ENCODE measurements at regions not wholly inside any gene's neighbourhood (a gene's known extent, or its start where the extent isn't known, plus 50 kb on each side); places are given as distances from the start of the nearest gene placed in this dataset.

DNA sequence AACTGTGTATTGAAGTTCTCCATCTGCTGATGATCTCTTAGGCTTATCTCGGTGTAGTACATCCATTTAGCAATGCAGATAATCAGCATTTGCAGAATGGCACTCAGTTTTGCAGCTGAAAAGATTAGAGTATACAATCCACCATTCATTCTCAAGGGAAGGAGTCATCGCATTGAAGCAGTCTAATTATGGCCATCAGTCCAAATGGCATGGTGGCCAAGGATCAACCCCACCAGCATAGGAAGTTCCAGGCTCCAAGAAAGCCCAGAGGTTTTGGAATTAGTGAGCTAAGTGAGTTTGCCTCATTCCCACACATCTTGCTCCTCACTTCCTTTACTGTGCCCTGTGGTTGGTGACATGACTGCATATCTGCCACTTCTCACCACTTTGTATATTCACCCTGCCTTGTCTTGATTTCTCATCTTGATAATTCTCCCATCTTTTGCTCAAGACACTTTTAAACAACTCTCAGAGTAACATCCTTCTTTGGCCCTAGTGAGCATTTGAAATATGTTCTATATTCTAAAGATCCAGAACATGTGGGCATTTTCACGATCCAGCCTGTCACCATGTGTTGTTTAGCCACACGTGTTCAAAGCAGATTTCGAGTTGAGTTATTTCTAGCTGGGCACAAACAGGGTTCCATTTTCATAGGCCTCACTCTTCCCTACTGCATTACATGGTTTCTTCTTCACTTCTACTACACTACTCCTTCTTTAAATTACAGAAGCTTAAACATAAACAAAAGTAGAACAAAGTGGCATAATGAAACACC, 1119.8 kb downstream of the TSN start:
- no peak for DNase-seq (ENCODE audit: low spot score)
- intact Hi-C loops (cut with DNase I), result no loop called here

DNA sequence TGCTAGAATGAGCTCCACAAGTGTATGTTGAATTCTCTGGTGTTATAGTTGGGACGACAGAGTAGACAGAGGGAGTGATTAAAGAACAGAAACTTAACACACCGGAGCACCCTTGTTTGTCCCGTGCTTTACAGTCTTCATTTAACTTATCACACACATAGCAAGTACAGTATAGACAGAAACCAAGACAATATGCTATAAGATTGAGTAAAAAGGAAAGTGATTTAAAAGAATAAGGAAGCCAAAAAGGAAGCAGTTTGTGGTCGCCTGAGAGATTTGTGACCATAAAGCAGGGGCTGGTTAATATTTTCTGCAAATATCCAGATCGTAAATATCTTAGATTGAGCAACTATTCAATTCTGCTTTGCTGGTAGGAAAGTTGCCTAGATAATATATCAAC, 1128.4 kb downstream of the TSN start:
- DNase-seq (ENCODE audit: low spot score), result no peak

DNA sequence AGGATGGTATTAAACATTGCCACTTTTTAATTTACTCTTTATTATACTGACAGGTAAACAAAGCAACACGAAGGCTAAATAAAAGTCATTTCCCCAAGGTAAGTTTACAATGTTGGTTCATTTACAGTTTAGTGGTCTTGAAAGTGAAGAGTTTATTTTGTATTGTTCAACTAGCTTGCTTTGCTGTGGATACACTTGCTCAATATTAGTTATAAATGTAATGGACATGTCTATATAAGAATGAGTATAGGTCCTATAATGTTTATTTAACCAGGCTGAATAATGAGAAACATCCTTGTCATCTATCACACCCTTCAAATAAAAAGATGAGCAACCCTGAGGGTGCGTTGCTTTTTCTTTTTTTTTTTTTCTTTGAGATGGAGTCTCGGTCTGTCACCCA, 1129.4 kb downstream of the TSN start:
- intact Hi-C loops (cut with DNase I), result no loop called here
- DNase-seq (ENCODE audit: low spot score), result no peak

More for the DNA sequence above, 1128.4 kb downstream of the TSN start:
- intact Hi-C loops (cut with DNase I), result no loop called here

DNA sequence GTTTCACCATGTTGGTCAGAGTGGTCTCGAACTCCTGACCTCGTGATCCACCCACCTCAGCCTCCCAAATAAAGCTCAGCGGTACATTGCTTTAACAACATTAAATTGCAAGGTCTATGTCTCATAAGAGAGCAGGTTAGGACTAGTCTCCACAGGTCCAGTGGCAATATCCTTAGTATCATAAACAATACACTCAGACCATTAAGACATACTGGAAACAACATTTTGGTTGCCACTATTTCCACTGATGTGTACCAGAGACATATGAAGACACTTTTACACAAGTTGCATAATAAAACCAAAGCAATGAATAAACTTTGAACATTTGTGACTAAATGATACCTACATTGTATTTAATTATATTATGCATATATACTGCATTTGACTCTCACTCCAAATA, 1130.0 kb downstream of the TSN start:
- no peak for DNase-seq (ENCODE audit: low spot score)
- intact Hi-C loops (cut with DNase I), result no loop called here

DNA sequence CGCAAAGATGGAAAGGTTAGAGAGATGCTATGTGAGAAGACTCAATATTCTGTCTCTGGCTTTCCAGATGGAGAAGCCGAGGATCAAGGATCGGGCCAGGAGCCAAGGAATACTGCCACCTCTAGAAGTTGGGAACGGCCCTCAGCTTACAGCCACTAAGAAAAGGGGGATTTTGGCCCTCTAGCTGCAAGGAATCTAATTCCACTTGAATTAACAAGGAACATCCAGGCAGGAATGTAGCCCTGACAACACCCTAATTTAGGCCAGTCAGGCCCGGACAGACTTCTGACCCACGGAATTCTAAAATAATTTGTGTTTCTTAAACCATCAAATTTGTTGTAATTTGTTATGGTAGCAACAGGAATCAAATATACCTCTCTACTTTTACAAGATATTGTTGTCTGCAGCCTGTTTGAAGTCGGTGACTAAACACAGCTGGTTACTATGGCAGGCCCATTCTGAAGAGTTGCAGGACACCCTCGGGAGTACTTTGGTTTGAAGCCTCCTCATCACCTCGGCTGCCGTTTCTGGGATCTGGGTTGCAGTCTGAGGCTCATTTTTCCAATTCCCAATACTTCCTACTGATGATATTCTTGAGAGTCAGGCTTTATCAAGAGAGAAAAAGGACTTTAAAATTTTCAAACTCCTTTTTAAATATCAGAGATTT, 1131.2 kb downstream of the TSN start:
- no peak for DNase-seq (ENCODE audit: low spot score)
- intact Hi-C loops (cut with DNase I), result no loop called here

DNA sequence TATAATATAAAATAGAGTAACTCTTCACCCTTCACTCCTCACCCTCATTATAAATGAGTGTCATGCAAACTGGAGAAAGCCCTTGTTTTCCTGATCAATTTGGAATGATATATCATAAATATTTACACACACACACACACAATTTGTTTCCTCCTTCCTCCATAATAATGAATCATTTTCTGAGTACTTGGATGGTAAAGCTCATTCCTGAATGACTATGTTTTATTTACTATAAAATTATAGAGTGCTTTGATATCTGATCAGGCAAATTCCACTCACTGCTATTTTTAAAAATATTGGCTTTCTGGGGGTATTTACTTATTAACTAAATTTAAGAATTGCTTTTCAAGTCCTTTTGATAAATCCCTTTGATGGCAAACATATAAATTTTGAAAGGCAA, 1125.5 kb upstream of the CNTNAP5 start:
- intact Hi-C loops (cut with DNase I), result no loop called here

DNA sequence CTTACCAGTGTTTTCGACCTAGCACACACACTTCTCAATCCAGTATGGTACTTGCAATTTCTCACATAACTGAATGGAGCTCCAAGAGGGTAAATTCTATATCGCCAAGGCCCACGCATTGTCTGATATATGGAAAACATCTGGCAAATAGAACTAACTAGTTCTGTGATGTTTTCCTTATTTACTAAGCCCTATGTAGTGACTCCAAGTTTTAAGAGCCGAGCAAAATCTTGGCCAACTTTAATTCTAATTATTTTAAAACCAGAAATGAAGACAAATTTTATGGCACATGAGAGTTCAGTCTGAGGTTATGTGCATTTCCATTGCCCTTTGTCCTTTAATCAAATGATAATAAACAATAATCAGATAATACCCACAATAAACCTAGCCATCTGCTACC, 1119.7 kb upstream of the CNTNAP5 start:
- DNase-seq (ENCODE audit: low spot score), result no peak
- intact Hi-C loops (cut with DNase I), result no loop called here

More for the DNA sequence above, 1125.5 kb upstream of the CNTNAP5 start:
- DNase-seq (ENCODE audit: low spot score), result no peak

DNA sequence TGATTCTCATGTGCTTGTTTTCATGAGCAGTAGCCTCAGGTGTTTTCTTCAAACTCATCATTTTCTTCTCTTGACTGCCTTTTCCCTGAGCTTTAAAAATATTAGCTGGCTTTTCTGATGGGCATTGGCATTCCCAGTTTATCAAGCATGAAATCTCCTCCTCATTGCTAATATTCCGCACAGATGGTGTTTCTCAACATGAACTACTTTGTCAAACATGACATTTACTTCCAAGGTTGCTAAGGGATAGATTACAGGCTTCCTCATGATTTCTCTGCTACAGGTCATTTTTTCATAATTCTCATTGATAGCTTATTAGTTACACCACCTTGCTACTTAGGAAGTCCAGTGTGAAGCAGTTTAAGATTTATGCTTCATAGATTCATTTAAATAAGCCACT, 1116.9 kb upstream of the CNTNAP5 start:
- DNase-seq (ENCODE audit: low spot score), result no peak
- intact Hi-C loops (cut with DNase I), result no loop called here

DNA sequence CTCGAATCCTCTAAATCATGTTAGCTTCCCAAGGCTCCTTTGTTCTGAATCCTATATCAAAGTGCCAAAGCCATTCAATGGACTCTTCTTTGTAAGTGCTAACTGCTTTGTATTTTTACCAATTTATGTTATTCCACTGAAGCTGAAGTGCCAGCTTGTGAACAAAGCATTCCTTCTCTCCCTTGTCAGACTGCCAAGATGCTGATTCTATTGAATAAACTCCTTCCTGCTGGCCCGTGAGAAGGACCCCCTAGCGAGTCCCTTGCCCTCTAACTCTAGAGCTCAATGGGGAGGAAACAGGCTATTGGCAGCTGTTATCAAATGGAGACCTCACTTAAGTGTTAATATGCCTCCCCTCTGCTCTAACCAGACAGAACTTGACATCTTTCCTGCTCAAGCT, 1097.9 kb upstream of the CNTNAP5 start:
- intact Hi-C loops (cut with DNase I), result no loop called here
- no peak for DNase-seq (ENCODE audit: low spot score)

DNA sequence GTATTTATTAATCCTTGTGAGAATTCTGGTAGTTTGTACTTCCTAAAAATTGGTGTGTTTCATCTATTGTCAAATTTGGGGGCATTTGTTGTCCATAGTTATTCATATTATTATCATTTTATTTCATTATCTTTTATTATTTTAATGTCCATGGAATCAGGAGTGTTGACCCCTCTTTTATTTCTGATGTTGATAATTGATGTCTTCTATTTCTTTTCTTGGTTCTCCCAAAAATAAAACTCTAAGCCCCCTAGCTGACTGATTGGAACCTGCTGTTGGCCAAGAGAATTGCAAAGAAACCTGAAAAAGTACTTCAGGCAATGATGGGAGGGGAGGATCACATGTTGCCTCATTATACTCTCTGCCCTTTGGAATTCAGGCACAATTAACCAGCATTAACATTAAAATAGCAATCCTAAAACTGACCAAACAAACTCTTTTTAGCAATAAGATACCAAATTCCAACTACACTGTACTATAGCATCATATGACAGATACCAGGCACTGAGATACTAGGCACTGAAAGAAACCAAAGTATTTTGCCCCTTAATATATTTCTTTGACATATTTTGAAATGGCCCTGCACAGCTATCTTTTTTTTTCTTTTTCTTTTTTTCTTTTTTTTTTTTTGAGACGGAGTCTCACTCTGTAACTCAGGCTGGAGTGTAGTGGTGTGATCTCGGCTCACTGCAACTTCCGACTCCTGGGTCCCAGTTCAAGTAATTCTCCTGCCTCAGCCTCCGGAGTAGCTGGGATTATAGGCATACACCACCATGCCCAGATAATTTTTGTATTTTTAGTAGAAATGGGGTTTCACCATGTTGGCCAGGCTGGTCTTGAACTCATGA, 1097.2 kb upstream of the CNTNAP5 start:
- intact Hi-C loops (cut with DNase I), result no loop called here
- no peak for DNase-seq (ENCODE audit: low spot score)

DNA sequence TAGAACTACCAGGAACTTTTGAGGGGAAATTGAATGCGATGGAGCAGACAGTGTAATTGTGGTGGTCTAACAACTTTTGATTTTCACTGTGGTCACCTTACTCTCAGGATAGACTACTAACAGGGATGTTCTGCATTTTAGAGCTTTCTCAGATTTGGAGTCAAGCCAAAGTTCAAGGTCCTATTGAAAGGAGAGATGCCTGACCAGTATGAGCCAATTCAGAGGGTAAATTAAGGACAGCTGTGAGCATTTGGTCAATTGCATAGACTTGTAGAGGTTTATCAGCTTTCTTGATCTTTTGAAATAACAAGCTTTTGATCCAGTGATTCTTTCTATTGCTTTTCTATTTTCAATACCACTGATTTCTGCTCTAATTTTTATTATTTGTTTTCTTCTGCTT, 1095.7 kb upstream of the CNTNAP5 start:
- no peak for DNase-seq (ENCODE audit: low spot score)
- intact Hi-C loops (cut with DNase I), result no loop called here

DNA sequence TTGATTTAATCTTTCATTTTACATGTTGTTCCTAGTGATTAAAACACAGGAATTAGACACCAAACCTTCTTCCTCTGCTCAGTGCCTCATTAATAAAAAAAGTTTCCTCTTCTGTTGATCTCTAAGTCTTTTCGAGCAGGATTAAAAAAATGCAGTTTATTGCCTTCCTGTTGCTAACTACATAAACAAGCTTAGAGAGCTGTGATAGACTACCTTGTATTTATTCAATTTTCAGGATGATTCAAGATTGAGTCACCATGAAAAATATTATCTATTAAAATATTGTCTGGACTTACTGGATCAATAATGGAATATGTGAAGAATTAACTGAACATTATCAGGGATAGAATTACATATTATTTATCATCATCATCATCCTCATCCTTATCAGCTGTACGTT, 1089.6 kb upstream of the CNTNAP5 start:
- intact Hi-C loops (cut with DNase I), result no loop called here
- DNase-seq (ENCODE audit: low spot score), result no peak

DNA sequence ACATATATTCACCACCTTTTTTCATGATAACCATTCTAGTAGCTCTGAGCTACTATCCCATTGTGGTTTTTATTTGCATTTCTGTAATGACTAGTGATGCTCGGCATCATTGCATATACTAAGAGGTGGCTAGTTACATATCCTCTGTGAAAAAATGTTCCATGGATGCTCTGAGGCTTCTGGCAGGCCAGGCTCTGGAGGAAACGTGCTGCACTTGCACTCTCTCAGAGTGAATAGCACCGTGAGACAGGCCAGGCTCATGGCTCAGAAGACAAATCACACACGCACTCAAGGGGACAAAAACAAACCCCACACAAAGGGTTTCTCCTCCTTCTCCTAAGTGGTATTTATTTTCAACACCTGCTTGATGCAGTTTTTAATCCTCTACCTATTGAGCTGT, 1085.3 kb upstream of the CNTNAP5 start:
- DNase-seq (ENCODE audit: low spot score), result no peak
- intact Hi-C loops (cut with DNase I), result no loop called here

DNA sequence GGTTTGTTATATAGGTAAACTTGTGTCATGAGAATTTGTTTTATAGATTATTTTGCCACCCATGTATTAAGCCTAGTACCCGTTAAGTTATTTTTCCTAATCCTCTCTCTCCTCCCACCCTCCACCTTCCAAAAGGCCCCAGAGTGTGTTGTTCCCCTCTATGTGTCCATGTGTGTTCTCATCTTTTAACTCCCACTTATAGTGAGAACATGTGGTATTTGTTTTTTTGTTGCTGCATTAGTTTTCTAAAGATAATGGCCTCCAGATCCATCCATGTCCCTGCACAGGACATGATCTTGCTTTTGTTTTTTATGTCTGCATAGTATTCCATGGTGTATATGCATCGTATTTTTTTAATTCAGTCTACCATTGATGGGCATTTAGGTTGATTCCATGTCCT, 1075.6 kb upstream of the CNTNAP5 start:
- no peak for DNase-seq (ENCODE audit: low spot score)
- intact Hi-C loops (cut with DNase I), result no loop called here

DNA sequence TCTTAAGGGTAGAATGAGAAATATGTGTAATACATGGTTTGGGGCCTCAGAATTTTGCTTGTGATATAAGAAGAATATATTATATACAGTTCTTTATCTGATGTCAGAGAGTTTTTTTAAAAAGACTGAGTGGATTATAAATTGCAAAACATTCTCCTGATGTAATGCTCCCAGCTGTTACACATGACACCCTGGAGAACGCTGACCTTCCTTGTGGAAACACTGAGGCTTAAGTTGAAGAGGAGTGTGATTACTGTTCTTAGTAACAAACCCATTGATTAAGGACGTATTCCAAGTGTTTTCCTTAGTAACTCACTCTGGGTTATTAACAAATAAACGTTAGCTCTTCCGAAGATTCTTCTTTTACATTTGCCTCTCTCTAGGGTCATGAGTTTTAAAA, 1069.3 kb upstream of the CNTNAP5 start:
- intact Hi-C loops (cut with DNase I), result no loop called here
- DNase-seq (ENCODE audit: low spot score), result no peak

DNA sequence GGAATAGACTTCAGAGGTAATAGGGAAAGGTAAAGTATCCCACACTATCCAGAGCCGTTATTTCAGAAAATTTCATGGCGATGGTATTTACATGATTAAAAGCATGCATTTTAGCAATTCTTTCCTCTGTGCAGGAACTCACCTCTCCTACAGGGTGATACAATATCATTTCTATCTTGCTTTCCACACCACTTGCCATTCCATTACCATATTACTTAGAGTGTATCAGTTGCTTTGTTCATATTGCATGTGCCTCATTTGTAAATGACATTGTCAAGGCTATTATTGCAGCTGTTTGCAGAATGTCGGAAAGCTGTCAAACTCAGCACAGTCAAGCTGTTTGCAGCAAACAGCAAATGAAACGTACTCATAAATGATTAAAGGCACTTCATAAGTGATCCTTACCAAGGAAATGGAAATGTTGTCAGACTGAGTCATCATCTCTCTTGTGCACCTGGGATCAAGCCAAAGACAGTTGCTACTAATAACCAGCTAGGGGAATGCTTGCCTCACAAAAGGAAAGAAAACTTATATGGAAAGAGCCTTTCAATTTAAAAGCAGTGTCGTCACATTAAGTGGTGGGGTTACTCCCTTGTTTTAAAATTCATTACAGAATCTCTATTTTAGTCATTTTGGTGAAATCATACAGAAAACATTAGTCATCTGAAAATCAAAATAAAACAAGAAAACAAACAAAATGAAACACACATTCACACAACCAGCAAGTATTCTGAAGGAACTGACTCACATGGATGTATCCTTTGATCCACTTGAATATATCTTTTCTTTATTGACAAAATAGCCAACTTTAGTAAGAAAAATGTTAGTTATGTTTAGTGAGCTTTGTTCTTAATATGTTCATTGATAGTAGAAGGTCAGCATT, 1064.1 kb upstream of the CNTNAP5 start:
- intact Hi-C loops (cut with DNase I), result no loop called here
- DNase-seq (ENCODE audit: low spot score), result no peak

DNA sequence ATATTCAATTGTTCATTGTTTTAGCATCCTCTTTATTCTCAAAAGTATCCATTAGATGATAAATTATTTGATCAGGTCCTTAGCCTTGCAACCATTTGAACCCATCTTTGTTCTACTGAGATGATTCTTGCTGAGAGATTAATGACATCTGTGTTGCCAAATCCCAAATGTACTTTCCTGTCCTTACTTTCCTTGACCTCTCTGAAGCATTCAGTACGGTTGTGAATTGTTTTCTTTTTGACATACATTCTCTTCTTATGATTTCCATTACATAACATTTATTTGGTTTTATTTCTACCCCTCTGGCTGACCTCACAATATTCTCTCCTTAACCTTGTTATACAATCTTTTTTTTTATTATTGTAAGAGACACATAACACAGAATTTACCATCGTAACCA, 1058.6 kb upstream of the CNTNAP5 start:
- DNase-seq (ENCODE audit: low spot score), result no peak
- intact Hi-C loops (cut with DNase I), result no loop called here

DNA sequence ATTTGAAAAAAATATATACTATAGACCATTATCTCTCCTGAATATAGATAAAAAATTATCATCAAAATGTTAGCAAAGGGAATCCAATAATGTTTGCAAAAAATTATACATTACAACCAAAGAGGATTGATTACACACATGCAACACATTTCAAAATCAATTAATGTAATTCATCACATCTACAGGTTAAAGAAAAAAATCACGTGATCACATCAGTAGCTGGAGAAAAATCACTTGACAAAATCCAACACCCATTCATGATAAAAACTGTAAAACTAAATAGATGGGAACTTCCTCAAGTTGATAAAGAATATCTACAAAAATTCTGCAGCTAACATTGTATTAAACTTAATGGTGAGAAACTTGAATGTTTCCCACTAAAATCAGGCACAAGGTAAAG, 1047.5 kb upstream of the CNTNAP5 start:
- no peak for DNase-seq (ENCODE audit: low spot score)
- intact Hi-C loops (cut with DNase I), result no loop called here

DNA sequence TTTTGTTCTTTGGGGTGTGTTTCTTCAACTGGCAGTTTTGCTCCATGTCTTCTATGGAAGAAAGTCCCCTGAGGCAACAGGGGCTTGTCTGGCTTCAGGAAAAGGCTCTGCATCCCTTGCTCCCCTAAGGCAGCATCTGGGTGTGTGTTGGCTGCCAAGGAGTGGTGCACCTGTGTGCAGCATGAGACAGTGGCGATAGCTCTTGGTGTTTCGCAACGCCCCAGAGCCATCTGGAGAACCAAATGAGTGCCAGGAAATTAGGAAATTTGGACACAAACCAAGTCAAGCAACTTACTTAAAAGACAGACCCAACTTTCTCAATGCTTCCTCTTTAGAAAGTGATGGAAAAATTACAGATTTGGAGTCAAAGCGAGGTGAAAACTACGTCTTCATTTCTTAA, 1044.4 kb upstream of the CNTNAP5 start:
- intact Hi-C loops (cut with DNase I), result no loop called here
- DNase-seq (ENCODE audit: low spot score), result no peak

Data from posterior vena cava (tissue), 2 donors.